Upper lobe of left lung (tissue), 6 donors: ENCODE measurements at regions not wholly inside any gene's neighbourhood (a gene's known extent, or its start where the extent isn't known, plus 50 kb on each side); places are given as distances from the start of the nearest gene placed in this dataset.

Source experiments
- ATAC-seq, 2 donors: fragments of 200-7000 bp; cut with Tn5 transposase; one replicate each; pipeline ENCODE4 v1.9.1; 2022; ENCODE audit warnings: mild to moderate bottlenecking in 2 of 2, moderate library complexity in 2 of 2; ENCODE audit not compliant: low FRiP score in 2 of 2
- DNase-seq, 2 donors: peaks; one replicate each; pipeline ENCODE4 v3.0.0-alpha.2; 2019 to 2020
- H3K27ac ChIP-seq, 4 donors: fragments of 200-600 bp; sonication (generic); one replicate each; pipeline ENCODE4 v1.5.1; 2016 to 2019
- H3K27me3 ChIP-seq, 4 donors: fragments of 200-600 bp; sonication (generic); one replicate each; pipeline ENCODE4 v1.5.1; 2017 to 2019
- H3K36me3 ChIP-seq, 4 donors: fragments of 200-600 bp; sonication (generic); one replicate each; pipeline ENCODE4 v1.5.1; 2016 to 2019
- H3K4me1 ChIP-seq, 4 donors: fragments of 200-600 bp; sonication (generic); one replicate each; pipeline ENCODE4 v1.5.1; 2018 to 2019
- H3K4me3 ChIP-seq, 4 donors: fragments of 200-600 bp; sonication (generic); one replicate each; pipeline ENCODE4 v1.5.1; 2017 to 2019; ENCODE audit warnings: mild to moderate bottlenecking in 2 of 4, moderate library complexity in 1 of 4
- H3K9me3 ChIP-seq, 4 donors: fragments of 200-600 bp; sonication (generic); one replicate each; pipeline ENCODE4 v1.5.1; 2018 to 2019
- EP300 ChIP-seq, 4 donors: sonication (generic); formaldehyde crosslinking; IDR thresholded peaks; one replicate each; pipeline ENCODE4 v1.5.1; 2017; ENCODE audit warnings: antibody characterized with exemption in 4 of 4, control low read depth in 2 of 4
- POLR2A ChIP-seq, 4 donors: fragments of 450-650 bp; IDR thresholded peaks; one replicate each; pipeline ENCODE4 v1.5.1; 2016 to 2017; ENCODE audit warnings: antibody characterized with exemption in 4 of 4, mild to moderate bottlenecking in 2 of 4
- POLR2AphosphoS5 ChIP-seq, 2 donors: sonication (generic); formaldehyde crosslinking; IDR thresholded peaks; one replicate each; pipeline ENCODE4 v1.5.1; 2017; ENCODE audit warnings: antibody characterized with exemption in 2 of 2
- WGBS, 2 donors: methylation state at CpG; one replicate each; pipeline ENCODE4 v1.1.5; 2017 to 2018; 5-methylcytosine and 5-hydroxymethylcytosine counted together
- TF ChIP-seq, protein P1 (sequence below), 6 experiments: fragments of 450-650 bp in 4 of 6; fragments of 200-600 bp in 2 of 6; sonication (generic) in 2 of 6; IDR thresholded peaks; one replicate each; pipeline ENCODE4 v1.5.1; 2016 to 2019; ENCODE audit warnings: antibody characterized with exemption in 6 of 6
- donor health status: DM: no; HTN: no; CAD: no; lungs with moderate emphysema.
- donor health status: DM: no; HTN: yes; CAD: no; lungs with severe emphysema.

DNA sequence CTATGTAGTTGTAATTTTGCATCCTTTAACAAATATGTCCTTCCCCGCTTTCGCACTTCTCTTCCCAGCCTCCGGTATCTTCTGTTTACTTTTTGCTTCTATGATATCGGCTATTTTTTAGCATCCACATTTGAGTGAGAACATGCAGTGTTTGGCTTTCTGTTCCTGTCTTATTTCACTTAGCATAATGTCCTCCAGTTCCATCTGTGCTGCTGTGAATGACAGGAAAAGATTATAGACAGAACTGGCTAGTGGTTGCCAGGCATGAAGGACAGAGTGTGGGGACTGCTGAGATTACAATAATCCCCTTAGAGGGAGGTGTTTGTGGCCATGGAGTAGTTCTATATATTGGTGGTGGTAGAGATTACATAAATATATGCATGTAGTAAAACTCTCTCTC is 588.6 kb downstream of the NLGN4X start:
- Histone ChIP-seq H3K27ac (no peak overlapping the region), H3K4me1 (no peaks in the 10 kb centered on the region), H3K27me3 (no peaks in the 10 kb centered on the region), H3K36me3 (no peaks in the 10 kb centered on the region), H3K4me3 (no peak overlapping the region), H3K9me3 (no peaks in the 10 kb centered on the region)
- 48 to 83% methylated on average over 4 of the region's 4 CpGs for WGBS, 2 donors
- DNase-seq (no peak), ATAC-seq (no peak)
- TF ChIP-seq POLR2AphosphoS5 (IDR thresholded peaks at IDR 0.05) (no peak), POLR2A (IDR thresholded peaks at IDR 0.05) (no peak), EP300 (IDR thresholded peaks at IDR 0.05) (no peak)
- TF ChIP-seq, protein P1, sequence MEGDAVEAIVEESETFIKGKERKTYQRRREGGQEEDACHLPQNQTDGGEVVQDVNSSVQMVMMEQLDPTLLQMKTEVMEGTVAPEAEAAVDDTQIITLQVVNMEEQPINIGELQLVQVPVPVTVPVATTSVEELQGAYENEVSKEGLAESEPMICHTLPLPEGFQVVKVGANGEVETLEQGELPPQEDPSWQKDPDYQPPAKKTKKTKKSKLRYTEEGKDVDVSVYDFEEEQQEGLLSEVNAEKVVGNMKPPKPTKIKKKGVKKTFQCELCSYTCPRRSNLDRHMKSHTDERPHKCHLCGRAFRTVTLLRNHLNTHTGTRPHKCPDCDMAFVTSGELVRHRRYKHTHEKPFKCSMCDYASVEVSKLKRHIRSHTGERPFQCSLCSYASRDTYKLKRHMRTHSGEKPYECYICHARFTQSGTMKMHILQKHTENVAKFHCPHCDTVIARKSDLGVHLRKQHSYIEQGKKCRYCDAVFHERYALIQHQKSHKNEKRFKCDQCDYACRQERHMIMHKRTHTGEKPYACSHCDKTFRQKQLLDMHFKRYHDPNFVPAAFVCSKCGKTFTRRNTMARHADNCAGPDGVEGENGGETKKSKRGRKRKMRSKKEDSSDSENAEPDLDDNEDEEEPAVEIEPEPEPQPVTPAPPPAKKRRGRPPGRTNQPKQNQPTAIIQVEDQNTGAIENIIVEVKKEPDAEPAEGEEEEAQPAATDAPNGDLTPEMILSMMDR (IDR thresholded peaks at IDR 0.05) = no peak

DNA sequence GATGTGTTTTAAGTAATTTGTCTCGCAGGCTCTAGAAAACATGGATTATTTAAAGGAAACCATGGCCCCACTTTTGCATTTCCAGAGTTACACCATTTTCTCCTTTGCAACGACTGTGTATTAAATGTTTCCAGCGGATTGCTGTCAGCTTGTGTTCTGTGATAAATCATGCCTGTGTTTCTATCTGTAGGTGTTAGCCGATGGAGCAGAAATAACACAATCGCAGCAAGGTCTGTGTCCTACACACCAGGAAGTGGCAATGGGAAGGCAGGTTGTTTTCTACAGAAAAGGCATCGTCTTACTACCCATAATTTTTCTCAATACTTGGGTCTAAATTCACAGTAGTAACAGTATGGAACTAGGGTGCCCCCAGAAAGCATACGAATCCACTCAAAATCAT is 590.1 kb downstream of the NLGN4X start:
- ATAC-seq = no peak
- no peaks in the 10 kb centered on the region for H3K4me1 ChIP-seq

DNA sequence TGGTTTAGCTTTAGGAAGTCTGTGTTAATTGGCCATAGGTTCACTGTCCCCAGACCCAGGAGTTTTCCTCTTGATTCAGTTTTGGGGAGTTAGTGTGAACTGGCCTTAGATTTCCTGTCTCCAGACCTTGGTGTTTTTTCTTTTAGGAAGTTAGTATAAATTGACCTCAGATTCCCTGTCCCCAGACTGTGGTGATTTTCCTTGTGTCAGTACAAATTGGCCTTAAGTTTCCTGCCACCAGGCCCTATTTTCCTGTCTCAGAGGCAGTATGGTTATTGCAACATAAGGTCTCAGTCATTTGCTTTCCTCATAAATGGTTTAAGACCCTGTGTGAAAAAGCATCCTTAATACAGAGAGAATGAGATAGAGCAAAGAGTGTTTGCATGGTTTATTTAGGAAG is 595.8 kb downstream of the NLGN4X start:
- DNase-seq (no peak), ATAC-seq (no peak)
- no peaks in the 10 kb centered on the region for H3K4me1 ChIP-seq
- H3K27ac ChIP-seq = no peak overlapping the region
- H3K4me3 ChIP-seq = no peak overlapping the region
- no peaks in the 10 kb centered on the region for H3K36me3 ChIP-seq
- TF ChIP-seq, protein P1 (IDR thresholded peaks at IDR 0.05) = no peak
- no peak for TF ChIP-seq POLR2A (IDR thresholded peaks at IDR 0.05)
- TF ChIP-seq EP300 (IDR thresholded peaks at IDR 0.05) = no peak
- no peak for TF ChIP-seq POLR2AphosphoS5 (IDR thresholded peaks at IDR 0.05)
- H3K27me3 ChIP-seq = no peaks in the 10 kb centered on the region
- H3K9me3 ChIP-seq = no peaks in the 10 kb centered on the region

More for the DNA sequence above, 590.1 kb downstream of the NLGN4X start:
- Histone ChIP-seq H3K36me3 (no peaks in the 10 kb centered on the region), H3K4me3 (no peak overlapping the region), H3K27me3 (no peaks in the 10 kb centered on the region), H3K27ac (no peak overlapping the region), H3K9me3 (no peaks in the 10 kb centered on the region)
- WGBS, 2 donors = 75 to 88% methylated on average over 7 of the region's 7 CpGs
- TF ChIP-seq POLR2A (IDR thresholded peaks at IDR 0.05) (no peak), EP300 (IDR thresholded peaks at IDR 0.05) (no peak), POLR2AphosphoS5 (IDR thresholded peaks at IDR 0.05) (no peak)
- TF ChIP-seq, protein P1 (IDR thresholded peaks at IDR 0.05) = no peak
- DNase-seq = no peak

DNA sequence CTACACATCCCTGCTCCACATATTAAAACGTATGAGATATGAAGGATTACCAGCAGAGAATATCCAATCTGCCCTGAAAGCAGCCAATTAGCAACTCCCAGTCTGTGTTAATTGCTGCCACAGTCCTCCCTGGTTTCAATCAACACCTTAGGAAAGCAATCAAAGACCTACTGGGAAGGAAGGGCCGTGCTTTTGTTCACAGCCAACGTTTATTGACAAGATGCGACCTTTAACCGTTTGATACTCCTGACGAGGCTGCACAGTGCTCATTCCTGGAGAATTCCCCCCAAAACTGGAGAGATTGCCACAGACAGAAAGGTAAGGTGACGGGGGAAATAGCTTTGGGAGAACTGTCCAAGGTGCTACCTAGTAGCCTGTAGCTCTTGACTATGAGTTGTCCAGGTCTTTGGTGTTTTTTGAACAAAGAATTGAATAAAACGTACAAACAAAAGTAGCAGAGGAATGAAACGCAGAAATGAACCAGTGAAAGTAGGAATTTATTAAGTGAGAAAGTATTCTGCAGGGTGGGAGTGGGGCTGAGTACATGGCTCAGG is 596.5 kb downstream of the NLGN4X start:
- DNase-seq (no peak), ATAC-seq (no peak)
- Histone ChIP-seq H3K4me1 (no peaks in the 10 kb centered on the region), H3K36me3 (no peaks in the 10 kb centered on the region), H3K27me3 (no peaks in the 10 kb centered on the region), H3K27ac (no peak overlapping the region), H3K9me3 (no peaks in the 10 kb centered on the region), H3K4me3 (no peak overlapping the region)
- WGBS, 2 donors = 42% methylated on average over 9 of the region's 9 CpGs
- TF ChIP-seq, protein P1 (IDR thresholded peaks at IDR 0.05) = no peak
- TF ChIP-seq EP300 (IDR thresholded peaks at IDR 0.05) (no peak), POLR2AphosphoS5 (IDR thresholded peaks at IDR 0.05) (no peak), POLR2A (IDR thresholded peaks at IDR 0.05) (no peak)

DNA sequence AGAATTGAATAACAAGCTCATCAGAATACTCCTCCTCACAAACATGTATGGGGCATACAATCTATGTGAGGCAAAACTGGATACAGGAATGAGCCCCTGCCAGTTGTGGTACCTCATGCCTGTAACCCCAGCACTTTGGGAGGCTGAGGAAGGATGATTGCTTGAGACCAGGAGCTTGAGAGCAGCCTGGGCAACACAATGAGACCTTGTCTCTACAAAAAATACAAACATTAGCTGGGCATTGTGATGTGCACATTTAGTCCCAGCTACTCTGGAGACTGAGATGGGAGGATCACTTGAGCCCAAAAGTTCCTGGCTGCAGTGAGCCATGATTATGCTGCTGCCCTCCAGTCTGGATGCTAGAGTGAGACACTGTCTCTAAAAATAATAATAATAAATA is 611.0 kb downstream of the NLGN4X start:
- TF ChIP-seq POLR2AphosphoS5 (IDR thresholded peaks at IDR 0.05) = no peak
- no peak for TF ChIP-seq EP300 (IDR thresholded peaks at IDR 0.05)
- TF ChIP-seq POLR2A (IDR thresholded peaks at IDR 0.05) = no peak
- TF ChIP-seq, protein P1 (IDR thresholded peaks at IDR 0.05) = no peak
- DNase-seq (no peak), ATAC-seq (no peak)
- H3K27ac ChIP-seq = no peak overlapping the region
- no peak overlapping the region for H3K4me3 ChIP-seq
- no peaks in the 10 kb centered on the region for H3K4me1 ChIP-seq
- no peaks in the 10 kb centered on the region for H3K9me3 ChIP-seq
- no peaks in the 10 kb centered on the region for H3K36me3 ChIP-seq
- H3K27me3 ChIP-seq = no peaks in the 10 kb centered on the region
